Retinal pigment epithelial cell (primary cell): ENCODE measurements at regions not wholly inside any gene's neighbourhood (a gene's known extent, or its start where the extent isn't known, plus 50 kb on each side); places are given as distances from the start of the nearest gene placed in this dataset.

Experiments
- DNase-seq: peaks from one replicate; pipeline ENCODE4 v3.0.0-alpha.2; 2010; ENCODE audit warnings: low read depth
- H3K4me3 ChIP-seq: 2 replicates; pipeline ENCODE4 v1.5.1; 2011; ENCODE audit warnings: mild to moderate bottlenecking, low read length, control low read depth, moderate library complexity
- CTCF ChIP-seq: conservative IDR thresholded peaks from 2 replicates; pipeline ENCODE4 v1.5.1; 2011; ENCODE audit warnings: low read depth, low read length, control low read depth, inconsistent platforms

GRCh38 chr4:188639479-188640100 is 500.3 kb downstream of the TRIML1 start:
- no peak overlapping the region for H3K4me3 ChIP-seq
- DNase-seq: no peak
- TF ChIP-seq CTCF: no peak

- TF ChIP-seq CTCF: no peak
- no peak for DNase-seq
- H3K4me3 ChIP-seq: no peak overlapping the region
Observed at GRCh38 chr4:188647820-188648370, 508.7 kb downstream of the TRIML1 start.

- H3K4me3 ChIP-seq: no peak overlapping the region
- TF ChIP-seq CTCF: no peak
- DNase-seq: no peak
Observed at GRCh38 chr4:188649635-188650034, 510.4 kb downstream of the TRIML1 start.

- H3K4me3 ChIP-seq: no peak overlapping the region
- no peak for TF ChIP-seq CTCF
- DNase-seq: no peak
Observed at GRCh38 chr4:188650516-188650915, 511.3 kb downstream of the TRIML1 start.

- no peak for TF ChIP-seq CTCF
Observed at GRCh38 chr4:188657365-188657764, 518.1 kb downstream of the TRIML1 start.

GRCh38 chr4:188658958-188659522 is 519.8 kb downstream of the TRIML1 start:
- no peak for TF ChIP-seq CTCF
- no peak overlapping the region for H3K4me3 ChIP-seq

More at GRCh38 chr4:188657365-188657764, 518.1 kb downstream of the TRIML1 start:
- no peak for DNase-seq
- no peak overlapping the region for H3K4me3 ChIP-seq

GRCh38 chr4:188660796-188661195 is 521.6 kb downstream of the TRIML1 start:
- DNase-seq: no peak
- H3K4me3 ChIP-seq: no peak overlapping the region
- TF ChIP-seq CTCF: no peak

More at GRCh38 chr4:188658958-188659522, 519.8 kb downstream of the TRIML1 start:
- no peak for DNase-seq
